Loucy (cell line): ENCODE measurements at regions not wholly inside any gene's neighbourhood (a gene's known extent, or its start where the extent isn't known, plus 50 kb on each side); places are given as distances from the start of the nearest gene placed in this dataset.

ENCODE experiments used
- H2AFZ ChIP-seq: fragments of 200-600 bp; sonication (generic); 2 replicates; pipeline ENCODE4 v1.6.0; 2016; ENCODE audit warnings: antibody characterized with exemption, mild to moderate bottlenecking, low read length, moderate library complexity
- H3F3A ChIP-seq: fragments of 200-600 bp; 2 replicates; pipeline ENCODE4 v1.6.0; 2016; ENCODE audit warnings: antibody characterized with exemption, low read depth, mild to moderate bottlenecking
- H3K27me3 ChIP-seq: fragments of 200-600 bp; sonication (generic); 2 replicates; pipeline ENCODE4 v1.6.1; 2014; ENCODE audit warnings: low read length, mild to moderate bottlenecking; ENCODE audit not compliant: insufficient read depth, poor library complexity, severe bottlenecking
- H3K36me3 ChIP-seq: fragments of 200-600 bp; sonication (generic); 2 replicates; pipeline ENCODE4 v1.6.1; 2016; ENCODE audit warnings: low read length; ENCODE audit not compliant: insufficient read depth
- H3K4me1 ChIP-seq: fragments of 200-600 bp; sonication (generic); 2 replicates; pipeline ENCODE4 v1.5.1; 2014; ENCODE audit warnings: low read length, mild to moderate bottlenecking; ENCODE audit not compliant: insufficient read depth, poor library complexity, severe bottlenecking
- H3K4me2 ChIP-seq: fragments of 200-600 bp; sonication (generic); 2 replicates; pipeline ENCODE4 v1.6.0; 2014; ENCODE audit warnings: antibody characterized with exemption, low read length, low read depth, mild to moderate bottlenecking; ENCODE audit not compliant: poor library complexity, severe bottlenecking
- H3K4me3 ChIP-seq: fragments of 200-600 bp; sonication (generic); 2 replicates; pipeline ENCODE4 v1.5.1; 2014; ENCODE audit warnings: low read length, mild to moderate bottlenecking, mixed read lengths; ENCODE audit not compliant: poor library complexity, severe bottlenecking
- H3K79me2 ChIP-seq: fragments of 200-600 bp; sonication (generic); 2 replicates; pipeline ENCODE4 v1.6.1; 2014; ENCODE audit warnings: low read length; ENCODE audit not compliant: insufficient read depth
- H3K9ac ChIP-seq: fragments of 200-600 bp; sonication (generic); 2 replicates; pipeline ENCODE4 v1.6.0; 2014; ENCODE audit warnings: mild to moderate bottlenecking, low read depth, low read length, moderate library complexity; ENCODE audit not compliant: poor library complexity, severe bottlenecking
- H3K9me2 ChIP-seq: fragments of 200-600 bp; sonication (generic); replicated peaks from 2 replicates; pipeline ENCODE4 v1.6.1; 2016; ENCODE audit warnings: low read depth, low read length, mixed read lengths
- H3K9me3 ChIP-seq: fragments of 200-600 bp; sonication (generic); 2 replicates; pipeline ENCODE4 v1.6.1; 2014; ENCODE audit warnings: mild to moderate bottlenecking, antibody characterized with exemption, low read length, low read depth; ENCODE audit not compliant: insufficient read depth
- H4K20me1 ChIP-seq: fragments of 200-600 bp; sonication (generic); 2 replicates; pipeline ENCODE4 v1.6.0; 2014; ENCODE audit warnings: antibody characterized with exemption, low read length, mild to moderate bottlenecking; ENCODE audit not compliant: insufficient read depth, poor library complexity, severe bottlenecking
- EZH2phosphoT487 ChIP-seq: fragments of 200-600 bp; IDR thresholded peaks from 2 replicates; pipeline ENCODE4 v1.6.1; 2018; ENCODE audit warnings: antibody characterized with exemption, mild to moderate bottlenecking, moderate library complexity, borderline replicate concordance
- TF ChIP-seq, protein P1 (sequence below): fragments of 200-600 bp; sonication (generic); conservative IDR thresholded peaks from 2 replicates; pipeline ENCODE4 v1.5.1; 2014; ENCODE audit warnings: mild to moderate bottlenecking, antibody characterized with exemption, low read length

DNA sequence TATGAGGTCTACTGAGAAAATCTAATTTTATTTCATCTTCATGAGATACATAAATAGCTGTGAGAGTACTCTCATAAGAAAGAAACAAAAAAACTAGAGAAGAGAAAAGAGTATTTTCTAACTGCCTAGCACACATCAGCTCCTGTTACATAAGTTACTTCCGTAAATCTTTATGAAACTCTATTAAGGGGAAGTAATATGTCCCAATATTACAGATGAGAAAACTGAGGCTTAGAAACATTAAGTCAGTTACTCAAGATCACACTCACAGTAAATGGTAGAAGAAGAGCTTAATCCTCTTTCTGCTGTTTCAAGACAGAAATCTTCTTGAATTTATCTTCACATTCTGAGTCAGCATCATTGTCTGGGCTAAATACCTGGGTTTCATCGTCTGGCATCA is 164.1 kb downstream of the DTHD1 start:
- H3K4me1 ChIP-seq: no peaks in the 10 kb centered on the region

DNA sequence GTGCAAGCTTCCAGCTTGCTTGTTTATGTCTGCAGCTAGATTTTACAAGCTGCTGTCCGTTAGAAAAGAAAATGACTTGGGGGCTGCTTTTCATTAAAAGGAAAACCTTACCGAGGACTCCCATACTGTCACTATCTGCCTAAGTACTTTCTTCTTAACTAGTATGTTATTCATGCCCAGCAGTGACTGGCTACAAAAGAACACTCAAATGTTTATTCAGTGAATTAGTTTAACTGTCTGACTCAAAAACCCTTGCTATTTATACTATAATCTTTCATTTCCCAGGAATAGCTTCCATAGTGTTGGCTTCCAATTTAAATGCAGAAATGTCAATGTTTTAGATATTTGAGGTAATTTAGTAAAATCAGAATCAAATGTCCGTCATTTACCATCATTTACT is 164.9 kb downstream of the DTHD1 start:
- H3K9me2 ChIP-seq: no peaks in the 10 kb centered on the region
- no peaks in the 10 kb centered on the region for H3K36me3 ChIP-seq
- H4K20me1 ChIP-seq: no peaks in the 10 kb centered on the region
- H3K9ac ChIP-seq: no peak overlapping the region
- no peaks in the 10 kb centered on the region for H3K79me2 ChIP-seq
- no peaks in the 10 kb centered on the region for H3K27me3 ChIP-seq
- no peak overlapping the region for H2AFZ ChIP-seq
- no peaks in the 10 kb centered on the region for H3K4me1 ChIP-seq
- no peaks in the 10 kb centered on the region for H3K9me3 ChIP-seq
- H3K4me3 ChIP-seq: no peak overlapping the region
- TF ChIP-seq, protein P1, sequence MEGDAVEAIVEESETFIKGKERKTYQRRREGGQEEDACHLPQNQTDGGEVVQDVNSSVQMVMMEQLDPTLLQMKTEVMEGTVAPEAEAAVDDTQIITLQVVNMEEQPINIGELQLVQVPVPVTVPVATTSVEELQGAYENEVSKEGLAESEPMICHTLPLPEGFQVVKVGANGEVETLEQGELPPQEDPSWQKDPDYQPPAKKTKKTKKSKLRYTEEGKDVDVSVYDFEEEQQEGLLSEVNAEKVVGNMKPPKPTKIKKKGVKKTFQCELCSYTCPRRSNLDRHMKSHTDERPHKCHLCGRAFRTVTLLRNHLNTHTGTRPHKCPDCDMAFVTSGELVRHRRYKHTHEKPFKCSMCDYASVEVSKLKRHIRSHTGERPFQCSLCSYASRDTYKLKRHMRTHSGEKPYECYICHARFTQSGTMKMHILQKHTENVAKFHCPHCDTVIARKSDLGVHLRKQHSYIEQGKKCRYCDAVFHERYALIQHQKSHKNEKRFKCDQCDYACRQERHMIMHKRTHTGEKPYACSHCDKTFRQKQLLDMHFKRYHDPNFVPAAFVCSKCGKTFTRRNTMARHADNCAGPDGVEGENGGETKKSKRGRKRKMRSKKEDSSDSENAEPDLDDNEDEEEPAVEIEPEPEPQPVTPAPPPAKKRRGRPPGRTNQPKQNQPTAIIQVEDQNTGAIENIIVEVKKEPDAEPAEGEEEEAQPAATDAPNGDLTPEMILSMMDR: no peak
- no peak for TF ChIP-seq EZH2phosphoT487
- H3F3A ChIP-seq: no peaks in the 10 kb centered on the region
- no peak overlapping the region for H3K4me2 ChIP-seq

More for the DNA sequence above, 164.1 kb downstream of the DTHD1 start:
- Histone ChIP-seq H3K27me3 (no peaks in the 10 kb centered on the region), H3K9me2 (no peaks in the 10 kb centered on the region), H3K9me3 (no peaks in the 10 kb centered on the region), H3K79me2 (no peaks in the 10 kb centered on the region), H3K4me3 (no peak overlapping the region), H3K36me3 (no peaks in the 10 kb centered on the region), H3K4me2 (no peak overlapping the region), H3F3A (no peaks in the 10 kb centered on the region), H4K20me1 (no peaks in the 10 kb centered on the region), H2AFZ (no peak overlapping the region), H3K9ac (no peak overlapping the region)
- no peak for TF ChIP-seq EZH2phosphoT487
- TF ChIP-seq, protein P1: no peak

DNA sequence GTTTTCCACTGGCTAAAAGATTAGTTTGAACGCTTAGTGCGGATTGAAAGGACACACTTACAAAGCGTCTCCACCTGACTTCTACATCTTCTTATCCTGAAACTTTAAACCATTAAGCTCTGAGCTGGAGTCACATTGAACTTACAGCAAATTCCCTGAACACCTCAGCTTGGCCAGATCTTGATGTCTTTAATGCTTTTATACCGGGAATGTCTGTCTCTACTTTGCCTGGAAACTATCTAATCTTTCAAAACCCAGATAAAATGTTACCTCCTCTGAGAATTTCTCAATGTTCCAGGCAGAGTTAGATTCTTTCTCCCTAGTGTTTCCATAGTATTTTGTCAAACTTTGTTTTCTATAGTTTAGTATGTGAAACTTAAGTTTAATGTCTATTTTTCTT is 179.9 kb downstream of the DTHD1 start:
- H3K4me3 ChIP-seq: no peak overlapping the region
- H3K27me3 ChIP-seq: no peaks in the 10 kb centered on the region
- no peaks in the 10 kb centered on the region for H4K20me1 ChIP-seq
- H3K4me2 ChIP-seq: no peak overlapping the region
- no peaks in the 10 kb centered on the region for H3K9me2 ChIP-seq
- H3K9ac ChIP-seq: no peak overlapping the region
- no peaks in the 10 kb centered on the region for H3K4me1 ChIP-seq
- H3K36me3 ChIP-seq: no peaks in the 10 kb centered on the region
- H3K79me2 ChIP-seq: no peaks in the 10 kb centered on the region
- TF ChIP-seq, protein P1: no peak
- no peak for TF ChIP-seq EZH2phosphoT487
- no peaks in the 10 kb centered on the region for H3F3A ChIP-seq
- no peak overlapping the region for H2AFZ ChIP-seq
- no peaks in the 10 kb centered on the region for H3K9me3 ChIP-seq
